ENCODE measurements at regions not wholly inside any gene's neighbourhood (a gene's known extent, or its start where the extent isn't known, plus 50 kb on each side); places are given as distances from the start of the nearest gene placed in this dataset.

- CTCF ChIA-PET: no interaction called here
- Histone ChIP-seq H3K27me3 (ENCODE audit: control insufficient read depth in 2 of 2, insufficient read depth in 2 of 2, low read length in 2 of 2) (no peaks in the 10 kb centered on the region), H4K20me1 (replicated peaks; ENCODE audit: control insufficient read depth, extremely low read depth, insufficient read depth, low read length) (no peaks in the 10 kb centered on the region), H2AFZ (ENCODE audit: low read depth, low read length) (no peak overlapping the region), H3K9ac (replicated peaks; ENCODE audit: extremely low read depth, insufficient read depth, low read length) (no peak overlapping the region), H3K4me1 (ENCODE audit: control insufficient read depth, extremely low read depth, insufficient read depth, low read length) (no peaks in the 10 kb centered on the region), H3K4me3 (replicated peaks in 1 of 3; ENCODE audit: insufficient read depth in 1 of 3, low read depth in 1 of 3, low read length in 3 of 3) (no peak overlapping the region), H3K9me3 (replicated peaks; ENCODE audit: control insufficient read depth, insufficient read depth, low read length) (no peaks in the 10 kb centered on the region), H3K79me2 (ENCODE audit: control insufficient read depth, insufficient read depth, low read length) (no peaks in the 10 kb centered on the region), H3K4me2 (ENCODE audit: insufficient read depth, low read length) (no peak overlapping the region), H3K36me3 (ENCODE audit: control insufficient read depth in 2 of 2, extremely low read depth in 1 of 2, insufficient read depth in 2 of 2, low read length in 2 of 2) (no peaks in the 10 kb centered on the region), H3K27ac (ENCODE audit: insufficient read depth, low read depth, low read length) (no peak overlapping the region), H3K9me1 (replicated peaks; ENCODE audit: control insufficient read depth, extremely low read depth, insufficient read depth, low read length) (no peaks in the 10 kb centered on the region)
- no TSS peak for BruUV-seq (replicated peaks)
- TF ChIP-seq CTCF (IDR thresholded peaks at IDR 0.05; ENCODE audit: extremely low read depth in 1 of 2, insufficient read depth in 1 of 2, low read depth in 1 of 2, low read length in 2 of 2) (no peak), MYC (IDR thresholded peaks at IDR 0.05; ENCODE audit: low read depth, low read length) (no peak), FOS (IDR thresholded peaks at IDR 0.05; ENCODE audit: borderline replicate concordance, insufficient read depth, low read length) (no peak), POLR2A (IDR thresholded peaks at IDR 0.05; ENCODE audit: low read depth, low read length) (no peak), GATA2 (IDR thresholded peaks at IDR 0.05; ENCODE audit: insufficient read depth, insufficient read length, low read depth, low read length) (no peak), JUN (IDR thresholded peaks at IDR 0.05; ENCODE audit: borderline replicate concordance, insufficient read depth, insufficient read length, low read depth) (no peak), POLR2AphosphoS5 (IDR thresholded peaks at IDR 0.05; ENCODE audit: insufficient read depth, low read depth, low read length) (no peak), MAX (IDR thresholded peaks at IDR 0.05; ENCODE audit: insufficient read depth, insufficient read length) (no peak), EZH2 (IDR thresholded peaks at IDR 0.05; ENCODE audit: borderline replicate concordance, low read depth, low read length, severe bottlenecking) (no peak)
- intact Hi-C loops (cut with micrococcal nuclease): no loop called here
- POLR2A ChIA-PET: no interaction called here
- DNase-seq (ENCODE audit: low read depth, low spot score) (no peak), FAIRE-seq (no peak)
- dilution Hi-C loops (cut with MboI; ENCODE audit: extremely low pct_ligation_motif_present, low sequenced_read_pairs): no loop called here
These were observed 160.5 kb upstream of the NDST3 start for GRCh38 chr4:117873779-117874178.
